ENCODE measurements at regions not wholly inside any gene's neighbourhood (a gene's known extent, or its start where the extent isn't known, plus 50 kb on each side); places are given as distances from the start of the nearest gene placed in this dataset.

DNA sequence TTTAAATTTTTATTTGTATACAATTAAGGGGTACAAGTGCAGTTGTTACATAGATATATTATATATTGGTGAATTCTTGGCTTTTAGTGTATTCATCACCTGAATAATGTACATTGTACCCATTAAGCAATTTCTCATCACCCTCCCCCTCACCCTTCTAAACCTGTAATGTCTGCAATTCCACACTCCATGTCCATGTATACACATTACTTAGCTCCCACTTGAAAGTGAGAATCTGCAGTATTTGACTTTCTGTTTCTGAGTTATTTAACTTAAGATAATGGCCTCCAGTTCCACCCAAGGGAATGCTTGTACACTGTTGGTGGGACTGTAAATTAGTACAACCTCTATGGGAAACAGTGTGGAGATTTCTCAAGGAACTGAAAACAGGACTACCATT is 383.2 kb upstream of the KCNMB2 start:
- no peak for DNase-seq (ENCODE audit: low read depth)

DNA sequence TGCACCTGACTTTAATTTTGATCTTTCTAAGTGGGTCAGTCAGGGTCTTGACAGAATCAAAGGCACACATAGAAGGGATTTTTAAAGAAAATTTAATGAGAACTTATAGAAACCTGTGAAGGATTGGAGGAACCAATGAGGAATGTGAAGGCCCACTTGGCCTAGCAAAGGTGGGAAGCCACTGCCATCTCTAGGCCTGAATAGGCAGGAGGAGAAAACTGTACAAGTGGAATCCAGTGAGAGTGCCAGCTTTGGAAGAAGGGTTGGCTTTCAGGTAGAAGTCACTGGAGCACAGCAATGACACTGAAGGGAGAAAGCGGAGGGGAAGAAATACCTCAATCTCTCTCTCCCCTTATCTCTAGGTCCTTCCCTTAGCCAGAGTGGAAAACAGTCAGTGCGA is 380.7 kb upstream of the KCNMB2 start:
- no peak for DNase-seq (ENCODE audit: low read depth)

DNA sequence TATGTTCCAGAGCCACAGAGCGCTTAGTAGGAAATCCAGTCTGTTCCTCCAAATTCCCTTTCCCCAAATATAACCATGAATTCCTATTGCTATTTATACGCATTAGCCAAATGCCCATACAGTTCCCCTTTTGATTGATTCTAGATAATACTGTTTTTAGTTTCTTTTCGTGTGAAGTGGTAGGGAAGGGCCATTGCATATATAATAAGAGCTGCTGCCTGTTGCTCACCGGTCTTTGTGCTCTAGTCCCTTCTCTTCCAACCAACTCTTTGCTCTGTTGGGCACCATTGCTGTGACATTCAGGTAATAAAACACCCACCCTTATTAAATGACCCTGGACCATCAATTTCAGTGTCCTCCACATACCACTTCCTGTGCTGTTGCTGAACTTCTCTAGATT is 379.9 kb upstream of the KCNMB2 start:
- DNase-seq (ENCODE audit: low read depth) = no peak

DNA sequence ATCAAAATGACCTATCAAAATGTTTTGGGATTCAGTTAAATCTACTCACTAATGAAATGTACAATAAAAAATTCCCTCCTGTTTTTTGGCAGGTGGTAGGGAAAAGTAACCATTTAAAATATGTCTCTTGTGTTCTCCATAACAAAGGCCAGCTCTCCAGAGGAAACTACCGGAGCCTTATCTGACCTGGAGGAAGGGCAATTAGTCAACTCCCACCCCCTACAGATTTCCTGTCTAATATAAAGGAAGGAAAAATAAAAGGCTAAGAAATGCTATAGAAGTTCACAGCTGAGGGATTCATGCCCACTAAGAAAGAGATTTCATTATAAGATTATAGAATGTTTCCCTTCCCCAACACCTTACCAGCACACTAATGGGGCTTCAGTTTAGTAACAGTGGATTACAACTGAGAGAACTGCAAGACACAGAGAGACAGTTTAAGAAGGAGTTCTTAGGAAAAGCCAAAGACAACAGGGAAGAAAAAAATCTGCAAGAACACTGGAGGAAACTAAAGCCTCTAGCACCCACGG is 376.5 kb upstream of the KCNMB2 start:
- DNase-seq (ENCODE audit: low read depth) = no peak

DNA sequence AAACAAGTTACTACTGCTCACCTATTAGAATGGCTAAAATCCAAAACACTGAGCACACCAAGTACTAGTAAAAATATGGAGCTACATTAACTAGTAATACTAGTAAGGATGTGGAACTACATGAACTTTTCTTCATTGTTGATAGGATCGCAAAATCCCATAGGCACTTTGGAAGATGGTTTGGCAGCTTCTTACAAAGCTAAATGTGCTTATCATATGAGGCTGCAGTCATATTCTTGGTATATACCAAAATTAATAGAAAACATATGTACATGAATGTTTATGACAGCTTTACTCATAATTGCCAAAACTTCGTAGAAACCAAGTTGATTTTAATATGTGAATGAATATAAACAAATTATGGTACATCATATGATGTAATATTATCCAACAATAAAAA is 366.8 kb upstream of the KCNMB2 start:
- DNase-seq (ENCODE audit: low read depth) = no peak

DNA sequence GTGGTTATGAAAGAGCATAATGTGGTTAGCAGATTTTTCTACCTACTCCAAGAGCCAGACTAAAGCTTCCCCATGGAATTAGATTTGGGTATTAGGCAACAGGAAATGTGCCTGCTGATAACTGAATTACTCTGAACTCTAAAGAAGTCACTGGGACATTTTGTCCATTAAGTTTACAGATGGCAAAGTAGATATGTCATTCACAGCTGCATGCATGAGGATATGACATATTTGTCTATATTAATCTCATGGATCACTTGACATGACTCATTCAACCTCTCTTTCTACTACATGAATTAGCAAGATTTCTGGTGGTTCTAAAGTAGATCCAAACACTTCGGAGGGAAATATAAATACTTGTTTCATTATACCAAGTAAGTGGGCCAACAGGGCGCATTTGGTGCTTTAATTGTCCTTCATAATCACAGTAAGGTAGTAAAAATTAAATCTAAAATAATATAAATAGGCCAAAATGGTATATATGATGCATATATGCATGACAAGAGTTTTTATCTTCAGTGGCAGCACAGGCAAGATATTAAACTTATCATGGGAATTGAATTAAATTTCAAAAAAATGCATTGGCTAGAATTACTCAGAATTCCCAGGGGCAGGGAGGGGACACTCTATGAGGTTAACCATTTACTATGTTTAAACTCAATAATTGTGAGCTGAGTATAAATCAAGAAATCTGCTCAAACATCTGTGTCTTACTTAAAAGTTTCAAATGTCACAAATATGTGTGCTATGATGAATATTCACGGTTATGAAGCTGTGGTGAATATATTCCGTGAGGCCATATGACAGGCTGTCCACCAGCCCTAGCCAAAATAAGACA is 365.3 kb upstream of the KCNMB2 start:
- DNase-seq (ENCODE audit: low read depth) = peak; percentile 22

DNA sequence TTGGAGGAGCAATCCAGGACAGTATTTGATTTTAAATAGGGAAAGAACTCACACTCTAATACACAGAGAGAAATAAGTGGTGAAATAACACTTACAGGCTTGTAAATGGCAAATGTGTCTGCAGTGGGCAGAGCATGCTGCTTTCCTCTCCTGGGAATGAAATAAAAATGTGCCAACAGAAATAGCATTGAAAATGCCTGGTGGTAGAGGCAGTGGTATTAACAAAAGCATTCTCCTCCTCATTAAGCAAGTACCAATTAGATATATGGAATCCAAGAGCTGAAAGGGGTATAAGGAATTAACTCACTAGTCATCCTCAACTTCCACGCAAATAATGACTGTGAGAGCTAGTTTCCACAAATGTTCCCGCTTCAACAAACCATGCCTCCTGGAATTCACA is 364.1 kb upstream of the KCNMB2 start:
- no peak for DNase-seq (ENCODE audit: low read depth)

DNA sequence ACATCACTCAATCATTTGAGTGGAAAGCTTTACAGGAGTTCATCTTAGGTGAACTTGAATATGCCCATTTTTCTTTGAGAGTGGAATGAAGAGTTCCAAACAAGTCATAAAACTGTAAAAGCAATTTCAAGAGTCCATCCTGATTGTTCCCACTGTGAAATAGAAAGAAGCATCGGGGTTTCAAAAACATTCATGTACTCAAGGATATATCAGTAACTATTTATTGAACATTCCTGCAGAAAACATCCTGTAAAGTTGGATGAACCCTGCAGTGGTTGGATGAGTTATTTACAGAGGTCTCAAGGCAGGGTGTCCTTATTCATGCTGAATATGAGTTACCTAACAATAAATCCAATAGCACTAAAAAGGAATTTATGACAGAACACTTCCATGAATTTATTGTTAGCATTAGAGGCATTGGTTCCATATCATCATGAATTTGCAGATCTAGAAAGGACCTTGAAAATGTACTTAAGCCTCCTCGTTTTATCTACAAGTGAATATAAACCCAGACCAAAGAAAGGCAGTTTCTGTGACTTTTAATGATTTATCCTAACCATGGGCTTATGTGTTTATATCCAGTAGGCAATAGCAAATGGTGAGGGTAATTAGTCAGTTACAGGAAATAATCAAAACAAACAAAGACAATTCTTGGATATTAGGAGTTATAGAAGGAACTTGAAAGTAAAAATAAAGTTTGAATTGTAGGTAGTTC is 361.9 kb upstream of the KCNMB2 start:
- DNase-seq (ENCODE audit: low read depth) = no peak

DNA sequence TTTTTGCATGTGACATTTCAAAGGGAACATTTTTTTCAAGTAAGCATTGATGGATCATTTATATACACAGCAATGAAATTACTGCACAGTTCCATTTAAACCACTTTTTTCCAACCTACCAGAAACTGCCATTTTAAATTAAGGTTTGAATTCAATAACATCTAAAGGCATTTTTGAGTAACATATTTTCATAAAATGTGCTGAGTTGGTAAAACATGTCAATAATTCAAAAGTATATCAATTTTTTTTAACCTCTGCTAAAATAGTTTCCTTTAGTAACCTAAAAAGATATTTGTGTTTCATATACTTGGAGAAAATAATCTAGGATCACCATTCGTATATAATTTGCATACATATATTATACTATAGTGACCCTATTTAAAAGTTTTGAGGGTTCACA is 355.1 kb upstream of the KCNMB2 start:
- DNase-seq (ENCODE audit: low read depth) = no peak

DNA sequence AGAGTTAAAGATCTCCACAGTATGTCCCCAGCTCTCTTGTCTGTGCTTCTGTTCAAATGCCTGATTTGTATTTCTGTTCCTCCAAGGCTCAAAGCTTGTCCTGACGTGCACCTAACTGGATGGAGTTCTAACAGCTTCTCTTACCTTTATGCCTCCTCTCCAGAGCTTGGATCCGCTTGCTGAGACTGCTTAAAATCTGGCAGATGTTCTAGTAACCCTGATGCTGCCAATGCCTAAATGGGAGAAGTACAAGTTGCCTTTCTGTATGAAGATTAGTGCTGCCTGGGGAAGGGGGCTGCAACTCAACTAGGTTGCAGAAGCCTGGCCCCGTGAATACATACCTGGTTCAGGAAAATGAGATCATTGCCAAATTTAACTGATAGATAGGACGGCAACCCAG is 354.5 kb upstream of the KCNMB2 start:
- no peak for DNase-seq (ENCODE audit: low read depth)

DNA sequence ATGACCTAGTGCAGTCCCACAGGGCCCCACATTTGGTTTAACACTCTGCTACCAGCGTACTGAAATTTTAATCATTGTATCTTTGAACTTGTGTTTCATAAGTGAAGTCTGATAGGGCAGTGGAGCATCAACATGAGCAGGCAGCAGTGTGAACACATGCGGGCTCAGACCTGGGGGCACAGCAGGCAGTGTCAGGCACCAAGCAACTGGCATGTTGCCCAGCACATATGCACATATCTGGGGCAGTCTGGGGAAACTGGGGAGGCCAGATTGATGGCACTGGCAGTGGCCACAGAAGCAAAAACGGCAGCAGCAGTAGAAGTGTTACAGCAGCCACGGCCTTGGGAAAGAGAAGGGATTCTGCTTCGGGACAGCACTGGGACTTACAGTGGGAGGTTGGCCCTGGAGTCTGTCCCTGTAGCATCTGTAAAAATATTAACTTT is 353.9 kb upstream of the KCNMB2 start:
- no peak for DNase-seq (ENCODE audit: low read depth)

DNA sequence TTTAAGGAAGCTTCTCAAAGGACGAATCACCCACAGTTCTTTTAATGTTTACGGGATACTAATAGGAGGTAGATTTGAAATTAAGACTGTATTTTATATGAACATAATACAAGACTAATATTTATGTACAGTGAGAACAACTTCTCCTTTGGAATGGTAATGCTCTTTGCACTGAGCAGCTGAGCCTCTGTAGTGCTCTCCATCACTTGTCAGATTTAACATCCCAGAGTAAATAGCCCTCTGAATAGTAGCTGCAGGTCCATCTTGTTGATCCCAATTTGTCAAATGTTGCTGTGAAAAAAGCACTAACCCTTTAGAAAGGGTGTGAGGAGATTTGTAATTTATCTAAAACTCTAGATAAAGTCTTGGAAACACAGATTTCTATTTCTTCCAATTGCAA is 351.4 kb upstream of the KCNMB2 start:
- no peak for DNase-seq (ENCODE audit: low read depth)

DNA sequence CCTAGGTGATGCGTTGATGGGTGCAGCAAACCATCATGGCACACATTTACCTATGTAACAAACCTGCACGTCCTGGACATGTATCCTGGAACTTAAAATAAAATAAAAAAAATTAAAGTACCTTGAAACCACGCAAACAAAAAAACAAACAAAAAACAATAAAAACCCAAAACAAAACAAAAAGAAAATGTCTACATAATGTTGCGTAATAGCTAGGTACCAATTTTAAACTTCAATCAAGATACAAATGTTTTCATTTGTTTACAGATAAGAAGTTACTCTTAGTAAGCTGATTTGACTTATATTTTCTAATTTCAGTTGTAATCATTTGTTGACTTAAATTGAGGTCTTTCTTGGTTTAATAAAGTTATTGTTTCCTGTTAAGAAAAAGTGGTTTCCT is 349.6 kb upstream of the KCNMB2 start:
- DNase-seq (ENCODE audit: low read depth) = no peak

DNA sequence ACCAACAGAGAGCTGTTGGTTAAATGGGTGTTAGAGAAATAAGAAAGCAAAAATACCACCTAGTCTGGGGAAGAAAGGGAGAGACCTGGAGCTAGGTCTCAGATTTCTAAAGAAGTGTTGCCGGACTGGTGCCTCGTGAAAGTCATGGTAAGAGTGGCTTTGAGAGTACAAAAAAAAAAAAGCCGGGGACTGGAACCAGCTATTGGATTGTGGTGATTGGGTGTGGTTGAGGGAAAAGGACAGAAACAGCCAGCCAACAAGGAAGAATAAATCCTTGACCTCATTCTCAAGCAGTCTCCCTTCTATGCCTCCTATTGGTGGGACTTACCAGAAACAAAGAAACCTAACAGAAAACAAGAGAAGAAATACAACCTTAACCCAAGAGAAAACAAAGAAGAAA is 346.4 kb upstream of the KCNMB2 start:
- DNase-seq (ENCODE audit: low read depth) = no peak

DNA sequence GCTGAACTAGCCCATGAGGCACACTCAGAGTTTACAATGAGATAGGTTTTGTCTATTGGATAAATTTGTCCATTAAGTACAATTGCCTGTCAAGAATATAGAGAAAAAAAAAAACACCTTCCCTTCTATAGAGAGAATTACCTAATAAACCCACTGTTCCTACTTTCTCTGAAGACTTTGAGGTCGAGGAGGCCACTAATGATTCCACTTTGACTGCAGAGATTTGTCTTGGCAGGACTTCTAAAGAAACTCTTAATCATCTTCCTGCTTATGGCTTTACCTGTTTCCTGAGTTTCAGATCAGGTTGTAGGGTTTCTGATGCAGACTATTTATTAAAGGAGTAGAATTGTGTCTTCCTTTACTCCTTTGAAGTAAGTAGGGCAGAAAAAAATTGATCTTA is 342.4 kb upstream of the KCNMB2 start:
- no peak for DNase-seq (ENCODE audit: low read depth)

DNA sequence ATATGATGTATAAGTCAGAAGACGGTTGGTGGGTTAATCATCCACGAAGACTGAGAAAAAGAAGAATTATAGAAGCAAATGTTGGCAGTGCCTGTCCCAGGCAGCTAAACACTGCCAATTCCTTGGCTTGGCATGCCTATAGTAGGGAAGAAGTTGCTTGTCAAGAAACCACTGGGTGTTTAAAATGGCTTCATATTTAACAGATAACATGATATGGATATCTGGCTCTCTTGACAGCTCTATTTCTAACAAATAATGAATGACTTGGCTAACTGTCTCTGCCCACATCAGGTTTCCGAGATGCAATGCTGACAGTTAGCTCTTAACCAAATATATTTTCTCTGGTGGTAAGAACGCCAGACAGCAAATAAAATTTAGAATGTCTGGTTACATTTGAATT is 341.7 kb upstream of the KCNMB2 start:
- DNase-seq (ENCODE audit: low read depth) = no peak

DNA sequence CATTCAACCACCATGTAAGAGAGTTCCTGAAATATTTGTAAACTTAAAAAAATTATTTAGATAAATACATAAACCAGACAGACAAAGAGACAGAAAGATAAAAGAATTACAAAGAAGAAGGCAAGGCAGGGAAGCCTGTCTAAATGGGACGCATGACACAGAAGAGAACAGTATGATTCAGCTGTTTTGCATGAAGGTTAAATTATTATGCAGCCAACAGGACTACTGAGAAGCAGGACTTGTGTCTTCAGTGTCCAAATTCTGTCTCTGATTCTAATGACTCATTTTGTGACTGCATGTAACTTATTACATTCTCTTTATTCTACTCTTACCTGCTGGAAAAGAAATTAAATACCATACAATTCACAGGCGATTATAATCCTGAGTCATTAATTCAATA is 340.4 kb upstream of the KCNMB2 start:
- no peak for DNase-seq (ENCODE audit: low read depth)

DNA sequence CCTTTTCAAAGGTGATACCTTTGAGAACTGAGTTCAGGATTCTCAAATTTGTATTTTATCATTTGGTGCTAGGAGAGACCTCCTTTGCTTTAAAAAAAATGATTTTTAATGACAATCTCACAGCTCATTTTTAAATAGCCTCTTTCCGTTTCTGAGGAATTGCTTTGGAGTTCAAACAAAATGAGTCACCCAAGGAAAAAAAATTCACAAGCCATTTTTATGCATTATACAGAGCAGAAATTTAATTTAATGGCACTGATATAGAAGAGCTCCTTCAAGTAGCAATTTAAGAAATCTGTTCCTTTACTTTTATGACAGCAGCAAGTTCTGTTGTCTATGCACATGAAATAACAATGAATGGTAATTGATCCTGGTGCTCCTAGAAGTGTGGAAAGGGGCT is 337.9 kb upstream of the KCNMB2 start:
- no peak for DNase-seq (ENCODE audit: low read depth)

DNA sequence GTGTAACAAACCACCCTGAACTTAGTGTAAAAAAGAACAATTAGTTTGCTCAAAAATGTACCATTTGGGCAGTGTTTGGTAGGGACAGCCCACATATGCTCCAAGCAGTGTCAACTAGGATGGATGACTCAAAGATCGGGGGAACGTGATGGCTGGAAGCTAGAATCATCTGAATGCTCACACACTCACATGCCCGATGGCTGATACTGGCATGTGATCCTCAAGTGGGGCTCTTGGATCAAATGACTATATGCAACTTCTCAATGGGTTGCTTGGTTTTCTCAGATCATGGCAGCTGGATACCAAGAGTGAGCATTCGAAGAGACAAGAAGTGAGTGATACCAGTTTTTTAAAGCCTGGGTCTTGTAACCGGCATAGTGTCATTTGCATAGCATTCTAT is 335.9 kb upstream of the KCNMB2 start:
- DNase-seq (ENCODE audit: low read depth) = no peak

DNA sequence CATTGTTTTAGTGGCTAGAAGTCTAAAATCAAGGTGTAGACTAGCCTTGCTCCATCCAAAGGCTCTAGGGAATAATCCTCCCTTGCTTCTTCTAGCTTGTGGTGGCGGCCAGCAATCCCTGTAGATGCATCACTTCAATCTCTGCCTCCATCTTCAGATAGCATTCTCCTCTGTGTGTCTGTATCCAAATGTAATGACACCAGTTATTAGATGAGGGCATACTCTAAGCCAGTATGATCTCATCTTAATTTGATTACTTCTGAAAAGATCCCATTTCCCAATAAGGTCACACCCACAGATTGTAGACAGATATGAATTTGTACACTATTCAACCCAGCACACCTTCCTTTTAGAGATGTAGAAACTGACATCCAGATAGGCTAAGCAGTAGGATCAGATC is 334.5 kb upstream of the KCNMB2 start:
- DNase-seq (ENCODE audit: low read depth) = no peak

DNA sequence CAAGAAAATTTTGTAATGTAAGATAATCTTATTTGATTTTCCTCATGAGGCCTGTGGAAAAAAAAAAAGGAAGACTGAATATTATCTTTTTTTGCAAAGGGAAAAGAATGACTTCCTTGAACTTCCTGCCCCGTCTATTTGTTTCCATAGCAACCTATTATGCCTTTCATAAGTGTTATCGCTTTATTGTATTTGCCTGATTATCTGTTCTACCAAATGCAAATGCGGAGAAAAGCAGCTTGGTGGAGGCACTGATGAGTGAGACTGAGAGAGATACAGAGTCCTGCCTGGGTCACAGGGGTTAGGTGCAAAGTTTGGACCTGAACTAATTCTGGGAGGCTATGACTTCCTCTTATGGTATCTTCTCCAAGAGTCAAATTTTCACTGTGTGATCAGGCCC is 334.0 kb upstream of the KCNMB2 start:
- DNase-seq (ENCODE audit: low read depth) = no peak

DNA sequence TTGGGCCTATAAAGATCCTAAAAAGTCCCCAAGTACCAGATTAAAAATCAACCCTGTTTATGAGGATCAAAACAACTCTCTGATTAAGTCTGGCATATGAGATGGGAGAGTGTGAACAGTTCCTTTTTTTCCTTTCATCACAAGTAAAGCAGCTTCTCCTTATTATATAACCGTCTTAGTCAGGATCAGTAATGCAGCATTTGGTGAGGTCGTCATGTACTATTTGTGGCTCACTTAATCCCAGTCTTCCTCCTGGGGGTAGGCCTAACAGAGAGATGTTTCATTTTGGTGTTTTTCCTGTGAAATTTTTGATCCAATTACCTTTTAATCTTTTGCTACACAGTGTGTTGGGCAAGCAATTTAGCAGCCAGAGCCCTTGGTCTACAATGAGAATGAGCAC is 333.1 kb upstream of the KCNMB2 start:
- DNase-seq (ENCODE audit: low read depth) = no peak

DNA sequence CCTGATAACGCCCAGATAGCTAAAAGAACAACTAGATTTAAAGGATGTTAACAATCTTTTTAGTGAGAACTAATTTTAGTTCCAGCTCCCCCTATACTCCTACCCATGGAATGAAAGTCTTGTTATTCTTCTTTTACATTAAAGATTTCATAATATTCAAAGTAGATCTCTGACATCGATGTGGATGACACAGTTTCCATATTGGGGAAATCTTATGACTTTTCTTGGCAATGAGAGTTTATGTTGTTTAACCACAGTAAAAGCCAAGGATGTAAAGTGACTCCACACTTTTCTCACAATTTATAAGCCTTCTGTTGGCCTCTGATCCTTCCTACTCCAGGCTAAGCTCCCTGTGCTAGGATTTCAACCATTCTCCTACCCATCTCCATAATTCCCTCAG is 332.6 kb upstream of the KCNMB2 start:
- no peak for DNase-seq (ENCODE audit: low read depth)

DNA sequence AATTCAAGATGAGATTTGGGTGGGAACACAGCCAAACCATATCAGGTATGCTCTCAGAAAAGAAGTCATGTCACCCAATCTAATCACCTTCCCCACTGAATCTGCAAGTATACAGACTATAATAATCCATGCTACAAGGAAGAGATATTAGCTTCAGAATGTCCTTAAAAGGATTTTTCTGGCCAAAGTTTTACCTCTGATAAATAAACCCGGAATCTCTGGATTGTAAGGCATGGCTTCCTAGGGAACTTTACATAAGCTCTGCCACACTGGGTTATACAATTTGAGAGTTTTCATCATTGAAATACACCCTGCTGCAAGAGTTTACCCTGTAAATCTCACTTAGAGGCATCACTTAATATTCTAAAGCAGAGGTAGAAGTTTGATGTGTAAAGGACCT is 330.5 kb upstream of the KCNMB2 start:
- DNase-seq (ENCODE audit: low read depth) = no peak
